HepG2 (cell line): ENCODE measurements at regions not wholly inside any gene's neighbourhood (a gene's known extent, or its start where the extent isn't known, plus 50 kb on each side); places are given as distances from the start of the nearest gene placed in this dataset.

Experiments used
- ATAC-seq: fragments of 200-7000 bp; cut with Tn5 transposase; 3 replicates; pipeline ENCODE4 v1.9.1; 2020; ENCODE audit warnings: mild to moderate bottlenecking, moderate library complexity
- BruUV-seq: library from RNA; stranded (reverse); fragments of 400-500 nt; replicated peaks from 2 replicates; lab custom pipeline; 2021; lab: Mats Ljungman, UMichigan
- CTCF ChIA-PET: fragments of 300-600 bp; formaldehyde crosslinking; extraction: SDS; loops from one replicate; lab custom pipeline; 2021; ENCODE audit warnings: low total read pairs, inconsistent platforms, low intra/inter-chr PET ratio; lab: Yijun Ruan, JAX
- POLR2A ChIA-PET: fragments of 350-600 bp; sonication (Branson Sonifier 250); formaldehyde crosslinking; loops from one replicate; lab custom pipeline; 2020; ENCODE audit warnings: antibody characterized with exemption, inconsistent platforms; lab: Yijun Ruan, JAX
- DNase-seq: peaks from one replicate; pipeline ENCODE4 v3.0.0-alpha.2; 2015; ENCODE audit warnings: low spot score
- FAIRE-seq: peaks from 3 replicates; lab custom pipeline; 2011; peaks lifted over from hg19 to GRCh38; lab: Jason Lieb, UNC
- H2AFZ ChIP-seq: one replicate; pipeline ENCODE4 v1.6.1; 2011; ENCODE audit warnings: low read length, inconsistent platforms
- H3K27ac ChIP-seq: fragments of 300-600 bp; 3 replicates; pipeline ENCODE4 v1.8.0; 2011; ENCODE audit warnings: mixed run types, mild to moderate bottlenecking, mixed read lengths, low read length, inconsistent platforms; ENCODE audit not compliant: insufficient read depth; ENCODE audit errors: extremely low read length
- H3K27me3 ChIP-seq, 2 experiments: fragments of 200-600 bp in 1 of 2; 2 replicates in 1 of 2; 3 replicates in 1 of 2; pipeline versions ENCODE4 v1.6.0 to v1.8.0; 2011; ENCODE audit warnings: low read length in 2 of 2, mild to moderate bottlenecking in 2 of 2, moderate library complexity in 2 of 2, inconsistent platforms in 1 of 2; ENCODE audit not compliant: insufficient read depth in 2 of 2, control insufficient read depth in 1 of 2
- H3K36me3 ChIP-seq, 2 experiments: fragments of 200-600 bp in 1 of 2; replicated peaks in 1 of 2; 2 replicates in 1 of 2; 3 replicates in 1 of 2; pipeline versions ENCODE4 v1.5.1 to v1.8.0; 2011; ENCODE audit warnings: low read length in 2 of 2, inconsistent platforms in 1 of 2; ENCODE audit not compliant: insufficient read depth in 2 of 2, control insufficient read depth in 1 of 2
- H3K4me1 ChIP-seq: 2 replicates; pipeline ENCODE4 v1.5.1; 2012; ENCODE audit warnings: low read length, inconsistent platforms; ENCODE audit not compliant: insufficient read depth
- H3K4me2 ChIP-seq: 2 replicates; pipeline ENCODE4 v1.6.0; 2011; ENCODE audit warnings: low read depth, low read length, inconsistent platforms
- H3K4me3 ChIP-seq, 3 experiments: fragments of 200-600 bp in 1 of 3; sonication (generic), shearing (Covaris generic) in 1 of 3; replicated peaks in 1 of 3; 2 replicates each; pipeline ENCODE4 v1.5.1; 2011 to 2016; ENCODE audit warnings: low read length in 3 of 3, inconsistent platforms in 2 of 3, low read depth in 2 of 3, mild to moderate bottlenecking in 2 of 3, control low read depth in 1 of 3, mixed read lengths in 1 of 3; ENCODE audit not compliant: insufficient read depth in 1 of 3
- H3K79me2 ChIP-seq: one replicate; pipeline ENCODE4 v1.6.1; 2011; ENCODE audit warnings: low read length, inconsistent platforms; ENCODE audit not compliant: insufficient read depth
- H3K9ac ChIP-seq: 2 replicates; pipeline ENCODE4 v1.6.0; 2011; ENCODE audit warnings: mild to moderate bottlenecking, low read depth, low read length, inconsistent platforms; ENCODE audit not compliant: insufficient read depth
- H3K9me3 ChIP-seq: 2 replicates; pipeline ENCODE4 v1.5.1; 2012; ENCODE audit warnings: mild to moderate bottlenecking, low read length
- H4K20me1 ChIP-seq: 2 replicates; pipeline ENCODE4 v1.6.0; 2011; ENCODE audit warnings: inconsistent platforms, mild to moderate bottlenecking, low read length, moderate library complexity; ENCODE audit not compliant: insufficient read depth
- ELF1 ChIP-seq: sonication (generic); formaldehyde crosslinking; IDR thresholded peaks from 2 replicates; pipeline ENCODE4 v1.4.0; 2020; ENCODE audit warnings: missing genetic modification reagents
- IKZF4 ChIP-seq: sonication (generic); formaldehyde crosslinking; IDR thresholded peaks from 2 replicates; pipeline ENCODE4 v1.5.1; 2020; ENCODE audit warnings: borderline replicate concordance, mild to moderate bottlenecking, low read depth, missing genetic modification reagents; ENCODE audit errors: not compliant biosample characterization
- PPARG ChIP-seq: conservative IDR thresholded peaks from 2 replicates; pipeline ENCODE4 v1.6.1; 2016; ENCODE audit warnings: missing biosample characterization, missing genetic modification reagents
- RFXAP ChIP-seq: sonication (generic); formaldehyde crosslinking; IDR thresholded peaks from 2 replicates; pipeline ENCODE4 v1.4.0; 2020; ENCODE audit warnings: missing genetic modification reagents, borderline replicate concordance
- SMAD3 ChIP-seq: sonication (generic); formaldehyde crosslinking; IDR thresholded peaks from 2 replicates; pipeline ENCODE4 v1.4.0; 2020; ENCODE audit warnings: missing genetic modification reagents
- U2AF1 ChIP-seq: fragments of 200-400 bp; formaldehyde crosslinking; optimal IDR thresholded peaks from 2 replicates; pipeline ENCODE3; 2017; ENCODE audit warnings: mild to moderate bottlenecking, low read depth, low read length
- ZFP90 ChIP-seq: sonication (generic); formaldehyde crosslinking; IDR thresholded peaks from 2 replicates; pipeline ENCODE4 v1.8.0; 2022; ENCODE audit warnings: missing genetic modification reagents, mild to moderate bottlenecking, inconsistent platforms, borderline replicate concordance
- ZFX ChIP-seq: sonication (generic); formaldehyde crosslinking; IDR thresholded peaks from 2 replicates; pipeline ENCODE4 v1.4.0; 2020; ENCODE audit warnings: mild to moderate bottlenecking, low read depth, missing genetic modification reagents, moderate library complexity
- ZNF10 ChIP-seq: sonication (generic); formaldehyde crosslinking; IDR thresholded peaks from 2 replicates; pipeline ENCODE4 v1.4.0; 2020; ENCODE audit warnings: mild to moderate bottlenecking, low read depth, missing genetic modification reagents, borderline replicate concordance
- ZNF124 ChIP-seq: sonication (generic); formaldehyde crosslinking; IDR thresholded peaks from 2 replicates; pipeline ENCODE4 v1.4.0; 2020; ENCODE audit warnings: missing genetic modification reagents
- ZNF180 ChIP-seq: sonication (generic); formaldehyde crosslinking; IDR thresholded peaks from 2 replicates; pipeline ENCODE4 v1.4.0; 2020; ENCODE audit warnings: low read depth, missing genetic modification reagents, borderline replicate concordance
- ZNF546 ChIP-seq: sonication (generic); formaldehyde crosslinking; conservative IDR thresholded peaks from 2 replicates; pipeline ENCODE4 v1.8.1; 2023; ENCODE audit warnings: mild to moderate bottlenecking, missing genetic modification reagents
- ZNF775 ChIP-seq: sonication (generic); formaldehyde crosslinking; IDR thresholded peaks from 2 replicates; pipeline ENCODE4 v1.4.0; 2020; ENCODE audit warnings: missing genetic modification reagents, mild to moderate bottlenecking, moderate library complexity, borderline replicate concordance
- ZNF850 ChIP-seq: sonication (generic); formaldehyde crosslinking; conservative IDR thresholded peaks from 2 replicates; pipeline ENCODE4 v1.9.0; 2021; ENCODE audit warnings: mild to moderate bottlenecking, missing genetic modification reagents
- ZNF891 ChIP-seq: sonication (generic); formaldehyde crosslinking; IDR thresholded peaks from 2 replicates; pipeline ENCODE4 v1.5.0; 2020; ENCODE audit warnings: mild to moderate bottlenecking, missing genetic modification reagents
- WGBS: methylation state at CpG from one replicate; pipeline ENCODE4 v1.1.6; 2017; ENCODE audit warnings: low lambda C conversion rate; 5-methylcytosine and 5-hydroxymethylcytosine counted together
- in situ Hi-C: cut with HindIII; loops from 2 replicates; pipeline ENCODE4 v1.10.0; 2017; ENCODE audit warnings: low pct_unique_long_range_greater_than_20kb; ENCODE audit not compliant: extremely low pct_ligation_motif_present
- intact Hi-C: fragments of 100-400 bp; cut with micrococcal nuclease; formaldehyde crosslinking; loops from one replicate; pipeline ENCODE4 v1.10.0; 2022; ENCODE audit not compliant: unreplicated experiment
- TF ChIP-seq, protein P1 (sequence below): sonication (generic); formaldehyde crosslinking; conservative IDR thresholded peaks from 2 replicates; pipeline ENCODE4 v1.4.0; 2020; ENCODE audit warnings: missing genetic modification reagents
- TF ChIP-seq, protein P2 (sequence below): sonication (generic); formaldehyde crosslinking; IDR thresholded peaks from 2 replicates; pipeline ENCODE4 v1.4.0; 2020; ENCODE audit warnings: missing genetic modification reagents
- TF ChIP-seq, protein P3 (sequence below): sonication (generic); formaldehyde crosslinking; IDR thresholded peaks from 2 replicates; pipeline ENCODE4 v1.4.0; 2020; ENCODE audit warnings: mild to moderate bottlenecking, low read depth, missing genetic modification reagents

- TF ChIP-seq ZFX (CRISPR knock-in tag) (no peak), ELF1 (CRISPR knock-in tag) (no peak), SMAD3 (no peak)
Observed at GRCh38 chr11:91986218-91986617, 238.4 kb upstream of the FAT3 start (continued).

DNA sequence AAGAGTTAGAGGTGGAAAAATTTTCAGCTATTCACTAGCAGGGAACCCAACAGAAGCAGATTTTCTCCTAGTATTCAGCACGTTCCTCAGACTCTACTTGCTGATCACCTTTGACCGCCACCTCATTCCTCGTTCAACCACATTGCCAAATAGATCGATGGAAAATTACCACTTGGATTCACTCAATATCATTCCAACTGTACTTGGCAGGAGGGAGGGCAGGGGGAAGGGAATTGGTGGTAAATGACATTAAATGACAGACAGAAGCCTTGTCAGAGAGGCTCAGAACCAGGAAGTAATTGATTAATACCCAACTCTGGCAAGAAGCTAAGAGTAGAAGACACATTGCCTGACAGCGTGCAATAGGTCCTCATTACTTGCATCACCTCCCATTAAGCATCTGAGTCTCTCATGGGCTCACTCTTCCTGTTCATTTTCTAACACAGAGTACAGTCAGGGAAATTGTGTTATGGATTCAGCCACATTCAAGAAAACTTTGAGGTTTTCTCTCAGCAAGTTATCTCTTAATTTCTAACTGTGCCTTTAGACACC, 240.5 kb upstream of the FAT3 start:
- POLR2A ChIA-PET: no interaction called here
- no peak for FAIRE-seq
- TF ChIP-seq, protein P1, sequence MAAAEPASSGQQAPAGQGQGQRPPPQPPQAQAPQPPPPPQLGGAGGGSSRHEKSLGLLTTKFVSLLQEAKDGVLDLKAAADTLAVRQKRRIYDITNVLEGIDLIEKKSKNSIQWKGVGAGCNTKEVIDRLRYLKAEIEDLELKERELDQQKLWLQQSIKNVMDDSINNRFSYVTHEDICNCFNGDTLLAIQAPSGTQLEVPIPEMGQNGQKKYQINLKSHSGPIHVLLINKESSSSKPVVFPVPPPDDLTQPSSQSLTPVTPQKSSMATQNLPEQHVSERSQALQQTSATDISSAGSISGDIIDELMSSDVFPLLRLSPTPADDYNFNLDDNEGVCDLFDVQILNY (CRISPR knock-in tag): no peak
- no peak for TF ChIP-seq ZNF124
- no peak for TF ChIP-seq ZNF850 (CRISPR knock-in tag)
- no peak for TF ChIP-seq ZNF180
- TF ChIP-seq U2AF1: no peak
- TF ChIP-seq ZNF775 (CRISPR knock-in tag): no peak
- TF ChIP-seq ZFP90 (CRISPR knock-in tag): no peak
- no peak for TF ChIP-seq ZNF546
- no peak for TF ChIP-seq RFXAP (CRISPR knock-in tag)
- TF ChIP-seq PPARG: no peak
- TF ChIP-seq, protein P2, sequence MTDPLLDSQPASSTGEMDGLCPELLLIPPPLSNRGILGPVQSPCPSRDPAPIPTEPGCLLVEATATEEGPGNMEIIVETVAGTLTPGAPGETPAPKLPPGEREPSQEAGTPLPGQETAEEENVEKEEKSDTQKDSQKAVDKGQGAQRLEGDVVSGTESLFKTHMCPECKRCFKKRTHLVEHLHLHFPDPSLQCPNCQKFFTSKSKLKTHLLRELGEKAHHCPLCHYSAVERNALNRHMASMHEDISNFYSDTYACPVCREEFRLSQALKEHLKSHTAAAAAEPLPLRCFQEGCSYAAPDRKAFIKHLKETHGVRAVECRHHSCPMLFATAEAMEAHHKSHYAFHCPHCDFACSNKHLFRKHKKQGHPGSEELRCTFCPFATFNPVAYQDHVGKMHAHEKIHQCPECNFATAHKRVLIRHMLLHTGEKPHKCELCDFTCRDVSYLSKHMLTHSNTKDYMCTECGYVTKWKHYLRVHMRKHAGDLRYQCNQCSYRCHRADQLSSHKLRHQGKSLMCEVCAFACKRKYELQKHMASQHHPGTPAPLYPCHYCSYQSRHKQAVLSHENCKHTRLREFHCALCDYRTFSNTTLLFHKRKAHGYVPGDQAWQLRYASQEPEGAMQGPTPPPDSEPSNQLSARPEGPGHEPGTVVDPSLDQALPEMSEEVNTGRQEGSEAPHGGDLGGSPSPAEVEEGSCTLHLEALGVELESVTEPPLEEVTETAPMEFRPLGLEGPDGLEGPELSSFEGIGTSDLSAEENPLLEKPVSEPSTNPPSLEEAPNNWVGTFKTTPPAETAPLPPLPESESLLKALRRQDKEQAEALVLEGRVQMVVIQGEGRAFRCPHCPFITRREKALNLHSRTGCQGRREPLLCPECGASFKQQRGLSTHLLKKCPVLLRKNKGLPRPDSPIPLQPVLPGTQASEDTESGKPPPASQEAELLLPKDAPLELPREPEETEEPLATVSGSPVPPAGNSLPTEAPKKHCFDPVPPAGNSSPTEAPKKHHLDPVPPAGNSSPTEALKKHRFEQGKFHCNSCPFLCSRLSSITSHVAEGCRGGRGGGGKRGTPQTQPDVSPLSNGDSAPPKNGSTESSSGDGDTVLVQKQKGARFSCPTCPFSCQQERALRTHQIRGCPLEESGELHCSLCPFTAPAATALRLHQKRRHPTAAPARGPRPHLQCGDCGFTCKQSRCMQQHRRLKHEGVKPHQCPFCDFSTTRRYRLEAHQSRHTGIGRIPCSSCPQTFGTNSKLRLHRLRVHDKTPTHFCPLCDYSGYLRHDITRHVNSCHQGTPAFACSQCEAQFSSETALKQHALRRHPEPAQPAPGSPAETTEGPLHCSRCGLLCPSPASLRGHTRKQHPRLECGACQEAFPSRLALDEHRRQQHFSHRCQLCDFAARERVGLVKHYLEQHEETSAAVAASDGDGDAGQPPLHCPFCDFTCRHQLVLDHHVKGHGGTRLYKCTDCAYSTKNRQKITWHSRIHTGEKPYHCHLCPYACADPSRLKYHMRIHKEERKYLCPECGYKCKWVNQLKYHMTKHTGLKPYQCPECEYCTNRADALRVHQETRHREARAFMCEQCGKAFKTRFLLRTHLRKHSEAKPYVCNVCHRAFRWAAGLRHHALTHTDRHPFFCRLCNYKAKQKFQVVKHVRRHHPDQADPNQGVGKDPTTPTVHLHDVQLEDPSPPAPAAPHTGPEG (CRISPR knock-in tag): no peak
- no peak for TF ChIP-seq ZNF10 (CRISPR knock-in tag)
- TF ChIP-seq IKZF4 (CRISPR knock-in tag): no peak
- TF ChIP-seq, protein P3, sequence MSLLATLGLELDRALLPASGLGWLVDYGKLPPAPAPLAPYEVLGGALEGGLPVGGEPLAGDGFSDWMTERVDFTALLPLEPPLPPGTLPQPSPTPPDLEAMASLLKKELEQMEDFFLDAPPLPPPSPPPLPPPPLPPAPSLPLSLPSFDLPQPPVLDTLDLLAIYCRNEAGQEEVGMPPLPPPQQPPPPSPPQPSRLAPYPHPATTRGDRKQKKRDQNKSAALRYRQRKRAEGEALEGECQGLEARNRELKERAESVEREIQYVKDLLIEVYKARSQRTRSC: no peak
- no peak for TF ChIP-seq ZNF891 (CRISPR knock-in tag)

More for the DNA sequence above, 240.5 kb upstream of the FAT3 start:
- Histone ChIP-seq H3K4me1 (no peaks in the 10 kb centered on the region), H2AFZ (no peak overlapping the region), H3K79me2 (no peaks in the 10 kb centered on the region), H3K4me3 (no peak overlapping the region), H3K9me3 (peaks cover 73% of the 10 kb centered on the region), H3K9ac (no peak overlapping the region), H4K20me1 (no peaks in the 10 kb centered on the region), H3K4me2 (no peak overlapping the region), H3K27me3 (no peaks in the 10 kb centered on the region), H3K36me3 (no peaks in the 10 kb centered on the region), H3K27ac (no peak overlapping the region)
- no peak for DNase-seq
- no peak for ATAC-seq
- in situ Hi-C loops: no loop called here
- no TSS peak for BruUV-seq
- intact Hi-C loops: no loop called here
- 15% methylated on average over 5 of the region's 5 CpGs for WGBS
- CTCF ChIA-PET: no interaction called here
